Osteoblast (primary cell): ENCODE measurements at regions not wholly inside any gene's neighbourhood (a gene's known extent, or its start where the extent isn't known, plus 50 kb on each side); places are given as distances from the start of the nearest gene placed in this dataset.

ENCODE experiments used
- DNase-seq: peaks from one replicate; pipeline ENCODE4 v3.0.0; 2011; ENCODE audit warnings: low spot score, mixed read lengths; ENCODE audit not compliant: insufficient read length; ENCODE audit errors: missing footprints
- H2AFZ ChIP-seq: 2 replicates; pipeline ENCODE4 v1.6.0; 2011; ENCODE audit warnings: mild to moderate bottlenecking, low read length
- H3K27ac ChIP-seq: 2 replicates; pipeline ENCODE4 v1.5.1; 2011; ENCODE audit warnings: mild to moderate bottlenecking, low read depth, low read length, moderate library complexity
- H3K27me3 ChIP-seq: 2 replicates; pipeline ENCODE4 v1.6.0; 2012; ENCODE audit warnings: mild to moderate bottlenecking, control low read depth, inconsistent platforms, low read length, moderate library complexity; ENCODE audit not compliant: insufficient read depth
- H3K36me3 ChIP-seq: 2 replicates; pipeline ENCODE4 v1.5.1; 2011; ENCODE audit warnings: mild to moderate bottlenecking, low read length, control low read depth, moderate library complexity; ENCODE audit not compliant: insufficient read depth
- H3K4me1 ChIP-seq: 2 replicates; pipeline ENCODE4 v1.5.1; 2011; ENCODE audit warnings: mild to moderate bottlenecking, low read length, control low read depth, moderate library complexity; ENCODE audit not compliant: insufficient read depth
- H3K4me2 ChIP-seq: 2 replicates; pipeline ENCODE4 v1.6.0; 2011; ENCODE audit warnings: mild to moderate bottlenecking, low read length; ENCODE audit not compliant: insufficient read depth
- H3K4me3 ChIP-seq: fragments of 200-600 bp; sonication (generic); 3 replicates; pipeline ENCODE4 v1.5.1; 2012; ENCODE audit warnings: mild to moderate bottlenecking, low read length, inconsistent platforms; ENCODE audit not compliant: insufficient read depth
- H3K79me2 ChIP-seq: 2 replicates; pipeline ENCODE4 v1.6.0; 2012; ENCODE audit warnings: mild to moderate bottlenecking, low read length, control low read depth, inconsistent platforms; ENCODE audit not compliant: insufficient read depth
- H3K9me3 ChIP-seq: 2 replicates; pipeline ENCODE4 v1.5.1; 2011; ENCODE audit warnings: low read depth, low read length, control low read depth
- H4K20me1 ChIP-seq: 2 replicates; pipeline ENCODE4 v1.6.0; 2012; ENCODE audit warnings: mild to moderate bottlenecking, low read length, control low read depth; ENCODE audit not compliant: insufficient read depth
- CTCF ChIP-seq: IDR thresholded peaks from 2 replicates; pipeline ENCODE4 v1.5.1; 2011; ENCODE audit warnings: mild to moderate bottlenecking, low read depth, low read length, moderate library complexity; ENCODE audit errors: extremely low read depth

- H3K4me1 ChIP-seq: no peaks in the 10 kb centered on the region
- H3K4me2 ChIP-seq: no peak overlapping the region
- no peaks in the 10 kb centered on the region for H3K79me2 ChIP-seq
- no peak overlapping the region for H3K4me3 ChIP-seq
- H3K27me3 ChIP-seq: no peaks in the 10 kb centered on the region
- H2AFZ ChIP-seq: no peak overlapping the region
- H3K36me3 ChIP-seq: no peaks in the 10 kb centered on the region
- no peak for TF ChIP-seq CTCF
- H3K9me3 ChIP-seq: no peaks in the 10 kb centered on the region
- no peak overlapping the region for H3K27ac ChIP-seq
- no peaks in the 10 kb centered on the region for H4K20me1 ChIP-seq
- DNase-seq: no peak
Measured at GRCh38 chr1:73576083-73576482, 621.9 kb downstream of the LRRIQ3 start.

GRCh38 chr1:73564294-73564693, 633.7 kb downstream of the LRRIQ3 start:
- Histone ChIP-seq H3K79me2 (no peaks in the 10 kb centered on the region), H3K27ac (no peak overlapping the region), H2AFZ (no peak overlapping the region), H3K27me3 (no peaks in the 10 kb centered on the region), H3K4me3 (no peak overlapping the region), H3K9me3 (no peaks in the 10 kb centered on the region), H3K4me1 (no peaks in the 10 kb centered on the region), H3K36me3 (no peaks in the 10 kb centered on the region), H4K20me1 (no peaks in the 10 kb centered on the region), H3K4me2 (no peak overlapping the region)
- no peak for DNase-seq
- TF ChIP-seq CTCF: no peak

- H3K9me3 ChIP-seq: peaks cover 3% of the 10 kb centered on the region
Measured at GRCh38 chr1:73556270-73556669, 641.7 kb downstream of the LRRIQ3 start.

GRCh38 chr1:73537400-73537799, 660.6 kb downstream of the LRRIQ3 start:
- no peak overlapping the region for H2AFZ ChIP-seq
- no peaks in the 10 kb centered on the region for H4K20me1 ChIP-seq
- H3K4me1 ChIP-seq: no peaks in the 10 kb centered on the region
- H3K27ac ChIP-seq: no peak overlapping the region
- no peaks in the 10 kb centered on the region for H3K9me3 ChIP-seq
- H3K36me3 ChIP-seq: no peaks in the 10 kb centered on the region
- no peak overlapping the region for H3K4me2 ChIP-seq
- no peaks in the 10 kb centered on the region for H3K27me3 ChIP-seq
- DNase-seq: no peak
- no peak for TF ChIP-seq CTCF
- H3K4me3 ChIP-seq: no peak overlapping the region
- no peaks in the 10 kb centered on the region for H3K79me2 ChIP-seq

More at GRCh38 chr1:73556270-73556669, 641.7 kb downstream of the LRRIQ3 start:
- no peaks in the 10 kb centered on the region for H3K4me1 ChIP-seq
- no peak overlapping the region for H3K27ac ChIP-seq
- DNase-seq: peak; percentile 6
- no peaks in the 10 kb centered on the region for H4K20me1 ChIP-seq
- no peak overlapping the region for H3K4me3 ChIP-seq
- H3K79me2 ChIP-seq: no peaks in the 10 kb centered on the region
- no peaks in the 10 kb centered on the region for H3K27me3 ChIP-seq
- no peak overlapping the region for H3K4me2 ChIP-seq
- TF ChIP-seq CTCF: no peak
- no peaks in the 10 kb centered on the region for H3K36me3 ChIP-seq
- H2AFZ ChIP-seq: no peak overlapping the region
